IMR-90 (cell line): ENCODE measurements at regions not wholly inside any gene's neighbourhood (a gene's known extent, or its start where the extent isn't known, plus 50 kb on each side); places are given as distances from the start of the nearest gene placed in this dataset.

Source experiments
- ATAC-seq: fragments of 200-7000 bp; cut with Tn5 transposase; 2 replicates; pipeline ENCODE4 v1.9.1; 2020; ENCODE audit warnings: low read depth, mild to moderate bottlenecking, moderate library complexity
- BruUV-seq: library from RNA; stranded (reverse); fragments of 400-500 nt; replicated peaks from 2 replicates; lab custom pipeline; 2021; lab: Mats Ljungman, UMichigan
- CTCF ChIA-PET: fragments of 300-600 bp; formaldehyde crosslinking; extraction: SDS; loops from one replicate; lab custom pipeline; 2021; ENCODE audit warnings: antibody characterized with exemption; lab: Yijun Ruan, JAX
- POLR2A ChIA-PET: fragments of 300-600 bp; sonication (Branson Sonifier 250); formaldehyde crosslinking; loops from one replicate; lab custom pipeline; 2022; ENCODE audit warnings: antibody characterized with exemption; ENCODE audit not compliant: unreplicated experiment; lab: Charles Lee
- DNase-seq: peaks from one replicate; pipeline ENCODE4 v3.0.0; 2013
- H2AFZ ChIP-seq: replicated peaks from 2 replicates; pipeline ENCODE3; 2013; ENCODE audit warnings: low read length, mild to moderate bottlenecking; ENCODE audit not compliant: poor library complexity
- H2AK5ac ChIP-seq: 2 replicates; pipeline ENCODE4 v1.6.1; 2013; ENCODE audit warnings: low read depth, low read length, inconsistent platforms
- H2AK9ac ChIP-seq: replicated peaks from 2 replicates; pipeline ENCODE3; 2013; ENCODE audit warnings: mild to moderate bottlenecking, low read depth, low read length, moderate library complexity; ENCODE audit not compliant: poor library complexity
- H2BK120ac ChIP-seq: 2 replicates; pipeline ENCODE4 v1.6.1; 2013; ENCODE audit warnings: low read depth, low read length, inconsistent platforms
- H2BK15ac ChIP-seq: 3 replicates; pipeline ENCODE4 v1.6.1; 2013; ENCODE audit warnings: low read depth, low read length, inconsistent platforms
- H2BK20ac ChIP-seq: 2 replicates; pipeline ENCODE4 v1.6.1; 2013; ENCODE audit warnings: low read depth, mild to moderate bottlenecking, inconsistent platforms, low read length, moderate library complexity
- H2BK5ac ChIP-seq: 2 replicates; pipeline ENCODE4 v1.6.1; 2013; ENCODE audit warnings: mild to moderate bottlenecking, low read depth, low read length, inconsistent platforms; ENCODE audit not compliant: poor library complexity, severe bottlenecking
- H3K14ac ChIP-seq: replicated peaks from 2 replicates; pipeline ENCODE4 v1.6.1; 2013; ENCODE audit warnings: low read depth, low read length, inconsistent platforms
- H3K18ac ChIP-seq: 2 replicates; pipeline ENCODE4 v1.6.1; 2013; ENCODE audit warnings: low read depth, low read length, control low read depth
- H3K23ac ChIP-seq: 2 replicates; pipeline ENCODE4 v1.6.1; 2013; ENCODE audit warnings: low read depth, low read length, inconsistent platforms
- H3K27ac ChIP-seq: 2 replicates; pipeline ENCODE4 v1.5.1; 2013; ENCODE audit warnings: mild to moderate bottlenecking, control low read depth, low read length; ENCODE audit not compliant: insufficient read depth
- H3K27me3 ChIP-seq: 2 replicates; pipeline ENCODE4 v1.6.1; 2013; ENCODE audit warnings: low read length; ENCODE audit not compliant: control insufficient read depth, insufficient read depth
- H3K36me3 ChIP-seq: 2 replicates; pipeline ENCODE4 v1.6.1; 2013; ENCODE audit warnings: low read length, mixed read lengths; ENCODE audit not compliant: control insufficient read depth, insufficient read depth
- H3K4ac ChIP-seq: 2 replicates; pipeline ENCODE4 v1.6.1; 2013; ENCODE audit warnings: low read depth, low read length, inconsistent platforms
- H3K4me1 ChIP-seq: 2 replicates; pipeline ENCODE4 v1.6.1; 2013; ENCODE audit warnings: low read length, mixed read lengths; ENCODE audit not compliant: control insufficient read depth, insufficient read depth
- H3K4me2 ChIP-seq: 2 replicates; pipeline ENCODE4 v1.6.1; 2013; ENCODE audit warnings: low read depth, mild to moderate bottlenecking, control low read depth, low read length, moderate library complexity
- H3K4me3 ChIP-seq: 2 replicates; pipeline ENCODE4 v1.5.1; 2013; ENCODE audit warnings: low read depth, mild to moderate bottlenecking, control low read depth, low read length, moderate library complexity; ENCODE audit not compliant: insufficient read depth
- H3K56ac ChIP-seq: 2 replicates; pipeline ENCODE4 v1.6.1; 2013; ENCODE audit warnings: low read length, inconsistent platforms; ENCODE audit not compliant: insufficient read depth; ENCODE audit errors: extremely low read depth
- H3K79me1 ChIP-seq, 2 experiments: 2 replicates each; pipeline ENCODE4 v1.6.1; 2013; ENCODE audit warnings: low read length in 2 of 2, inconsistent platforms in 1 of 2, low read depth in 1 of 2
- H3K9ac ChIP-seq: 2 replicates; pipeline ENCODE4 v1.6.1; 2013; ENCODE audit warnings: low read depth, low read length, control low read depth
- H3K9me1 ChIP-seq: 2 replicates; pipeline ENCODE4 v1.6.1; 2013; ENCODE audit warnings: low read length, inconsistent platforms; ENCODE audit not compliant: insufficient read depth
- H3K9me3 ChIP-seq: 2 replicates; pipeline ENCODE4 v1.6.1; 2013; ENCODE audit warnings: low read length; ENCODE audit not compliant: control insufficient read depth, insufficient read depth
- H4K20me1 ChIP-seq: 2 replicates; pipeline ENCODE4 v1.6.1; 2013; ENCODE audit warnings: low read length, inconsistent platforms; ENCODE audit not compliant: insufficient read depth
- H4K5ac ChIP-seq: 2 replicates; pipeline ENCODE4 v1.6.1; 2013; ENCODE audit warnings: mild to moderate bottlenecking, low read depth, low read length, control low read depth
- H4K8ac ChIP-seq, 2 experiments: 2 replicates each; pipeline ENCODE4 v1.6.1; 2013; ENCODE audit warnings: low read depth in 2 of 2, low read length in 2 of 2, control low read depth in 1 of 2, inconsistent platforms in 1 of 2
- H4K91ac ChIP-seq: 2 replicates; pipeline ENCODE4 v1.6.1; 2013; ENCODE audit warnings: low read depth, low read length, inconsistent platforms; ENCODE audit not compliant: insufficient read depth
- FOS ChIP-seq: fragments of 150-350 bp; IDR thresholded peaks from 2 replicates; pipeline ENCODE4 v1.6.1; 2016; ENCODE audit warnings: low read depth, low read length
- MAFK ChIP-seq: IDR thresholded peaks from 2 replicates; pipeline ENCODE4 v1.6.1; 2012; ENCODE audit warnings: low read depth, low read length, improper control_type of control experiment
- MAZ ChIP-seq: IDR thresholded peaks from 2 replicates; pipeline ENCODE4 v1.6.1; 2012; ENCODE audit warnings: low read depth, mild to moderate bottlenecking, low read length, improper control_type of control experiment, moderate library complexity, borderline replicate concordance
- NFE2L2 ChIP-seq: fragments of 150-350 bp; IDR thresholded peaks from 2 replicates; pipeline ENCODE4 v1.6.1; 2016; ENCODE audit warnings: low read depth, mild to moderate bottlenecking, low read length
- POLR2A ChIP-seq: IDR thresholded peaks from 2 replicates; pipeline ENCODE4 v1.6.1; 2012; ENCODE audit warnings: mild to moderate bottlenecking, low read depth, low read length
- RFX5 ChIP-seq: IDR thresholded peaks from 2 replicates; pipeline ENCODE4 v1.8.0; 2012; ENCODE audit warnings: low read depth, mild to moderate bottlenecking, low read length, moderate library complexity
- SMC3 ChIP-seq: fragments of 150-350 bp; IDR thresholded peaks from 2 replicates; pipeline ENCODE4 v1.6.1; 2016; ENCODE audit warnings: low read depth, mild to moderate bottlenecking, antibody characterized with exemption, low read length, moderate library complexity
- WGBS, 2 experiments: methylation state at CpG; one replicate each; pipeline versions ENCODE4 v1.1.5 to v1.1.7; 2013; ENCODE audit warnings: missing lambda C conversion rate in 2 of 2; ENCODE audit not compliant: insufficient read length in 1 of 2; ENCODE audit errors: extremely low coverage in 2 of 2; 5-methylcytosine and 5-hydroxymethylcytosine counted together
- dilution Hi-C: fragments of 300-500 bp; cut with HindIII; formaldehyde crosslinking; loops from one replicate; pipeline ENCODE4 v1.14.3; 2018; ENCODE audit warnings: low sequenced_read_pairs; ENCODE audit not compliant: unreplicated experiment
- in situ Hi-C: fragments of 300-500 bp; cut with MboI; formaldehyde crosslinking; loops from 3 replicates; pipeline ENCODE4 v1.14.3; 2019; ENCODE audit warnings: low sequenced_read_pairs, inconsistent platforms, mixed read lengths
- intact Hi-C: fragments of 100-400 bp; cut with micrococcal nuclease; formaldehyde crosslinking; loops from 2 replicates; pipeline ENCODE4 v1.10.0; 2022
- TF ChIP-seq, protein P1 (sequence below): conservative IDR thresholded peaks from 2 replicates; pipeline ENCODE4 v1.5.1; 2012; ENCODE audit warnings: mild to moderate bottlenecking, low read depth, low read length, improper control_type of control experiment

DNA sequence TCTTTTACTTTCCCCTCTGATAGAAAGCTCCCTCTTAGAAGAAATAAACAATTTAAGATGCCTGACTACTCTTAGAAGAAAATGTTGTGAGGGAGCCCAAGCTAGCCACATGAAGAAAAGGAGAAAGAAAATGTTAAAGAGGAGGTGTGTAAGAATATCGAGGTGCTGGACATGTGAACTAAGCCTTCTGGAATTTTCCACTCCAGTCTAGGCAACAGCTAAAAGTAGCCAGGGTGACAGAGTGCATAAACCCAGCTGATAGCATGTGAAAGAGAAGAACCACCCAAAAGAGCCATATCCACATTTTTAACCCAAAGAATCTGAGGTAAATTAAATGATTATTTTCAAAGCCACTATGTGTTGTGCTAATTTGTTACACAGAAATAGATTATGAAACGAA is 1690.6 kb upstream of the LRRTM3 start:
- in situ Hi-C loops (no loop called here), intact Hi-C loops (no loop called here), dilution Hi-C loops (no loop called here)
- H2BK20ac ChIP-seq = no peak overlapping the region
- H3K4me2 ChIP-seq = no peak overlapping the region
- H3K4me1 ChIP-seq = no peaks in the 10 kb centered on the region
- H4K20me1 ChIP-seq = no peaks in the 10 kb centered on the region
- no peak overlapping the region for H2BK15ac ChIP-seq
- no peak for TF ChIP-seq RFX5
- no peak for TF ChIP-seq MAZ
- no peak for TF ChIP-seq SMC3
- TF ChIP-seq POLR2A = no peak
- no peak for TF ChIP-seq NFE2L2
- TF ChIP-seq FOS = no peak
- TF ChIP-seq, protein P1, sequence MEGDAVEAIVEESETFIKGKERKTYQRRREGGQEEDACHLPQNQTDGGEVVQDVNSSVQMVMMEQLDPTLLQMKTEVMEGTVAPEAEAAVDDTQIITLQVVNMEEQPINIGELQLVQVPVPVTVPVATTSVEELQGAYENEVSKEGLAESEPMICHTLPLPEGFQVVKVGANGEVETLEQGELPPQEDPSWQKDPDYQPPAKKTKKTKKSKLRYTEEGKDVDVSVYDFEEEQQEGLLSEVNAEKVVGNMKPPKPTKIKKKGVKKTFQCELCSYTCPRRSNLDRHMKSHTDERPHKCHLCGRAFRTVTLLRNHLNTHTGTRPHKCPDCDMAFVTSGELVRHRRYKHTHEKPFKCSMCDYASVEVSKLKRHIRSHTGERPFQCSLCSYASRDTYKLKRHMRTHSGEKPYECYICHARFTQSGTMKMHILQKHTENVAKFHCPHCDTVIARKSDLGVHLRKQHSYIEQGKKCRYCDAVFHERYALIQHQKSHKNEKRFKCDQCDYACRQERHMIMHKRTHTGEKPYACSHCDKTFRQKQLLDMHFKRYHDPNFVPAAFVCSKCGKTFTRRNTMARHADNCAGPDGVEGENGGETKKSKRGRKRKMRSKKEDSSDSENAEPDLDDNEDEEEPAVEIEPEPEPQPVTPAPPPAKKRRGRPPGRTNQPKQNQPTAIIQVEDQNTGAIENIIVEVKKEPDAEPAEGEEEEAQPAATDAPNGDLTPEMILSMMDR = no peak
- TF ChIP-seq MAFK = no peak
- H3K18ac ChIP-seq = no peak overlapping the region
- H3K4me3 ChIP-seq = no peak overlapping the region
- H4K5ac ChIP-seq = no peak overlapping the region
- no peak overlapping the region for H3K9ac ChIP-seq
- no peak overlapping the region for H2AK9ac ChIP-seq
- ChIA-PET POLR2A (no interaction called here), CTCF (no interaction called here)
- no peaks in the 10 kb centered on the region for H3K36me3 ChIP-seq
- no TSS peak for BruUV-seq
- H3K56ac ChIP-seq = no peak overlapping the region
- DNase-seq (no peak), ATAC-seq (no peak)
- H3K27me3 ChIP-seq = no peaks in the 10 kb centered on the region
- no peak overlapping the region for H2BK120ac ChIP-seq
- no peak overlapping the region for H3K23ac ChIP-seq
- no peaks in the 10 kb centered on the region for H3K79me1 ChIP-seq
- H3K14ac ChIP-seq = no peak overlapping the region
- no peak overlapping the region for H2AFZ ChIP-seq
- no peak overlapping the region for H3K27ac ChIP-seq
- H3K4ac ChIP-seq = no peak overlapping the region
- no peak overlapping the region for H2AK5ac ChIP-seq
- H2BK5ac ChIP-seq = no peak overlapping the region
- no peak overlapping the region for H4K91ac ChIP-seq
- no peaks in the 10 kb centered on the region for H3K9me1 ChIP-seq
- no CpG with 5 or more reads among the region's 2 CpGs for WGBS, 2 experiments
- peaks cover 4% of the 10 kb centered on the region for H3K9me3 ChIP-seq
- H4K8ac ChIP-seq = no peak overlapping the region
